NCI-H748 (cell line): ENCODE measurements at regions not wholly inside any gene's neighbourhood (a gene's known extent, or its start where the extent isn't known, plus 50 kb on each side); places are given as distances from the start of the nearest gene placed in this dataset.

ENCODE experiments used
- DNase-seq: peaks from one replicate; lab custom pipeline; 2025; ENCODE audit not compliant: unreplicated experiment; lab: John Stamatoyannopoulos, UW

GRCh38 chrX:21056622-21057021, 317.6 kb upstream of the CNKSR2 start:
- DNase-seq: no peak

- DNase-seq: no peak
These were observed 327.2 kb upstream of the CNKSR2 start for GRCh38 chrX:21047034-21047455.

- DNase-seq: no peak
These were observed 359.9 kb upstream of the CNKSR2 start for GRCh38 chrX:21014326-21014725.

- DNase-seq: no peak
These were observed 369.4 kb upstream of the CNKSR2 start for GRCh38 chrX:21004835-21005234.

- no peak for DNase-seq
These were observed 378.4 kb upstream of the CNKSR2 start for GRCh38 chrX:20995829-20996228.

- DNase-seq: no peak
These were observed 384.9 kb upstream of the CNKSR2 start for GRCh38 chrX:20989361-20989760.

GRCh38 chrX:20988804-20989203, 385.4 kb upstream of the CNKSR2 start:
- no peak for DNase-seq

- DNase-seq: no peak
These were observed 386.1 kb upstream of the CNKSR2 start for GRCh38 chrX:20988118-20988517.

GRCh38 chrX:20980426-20980825, 393.8 kb upstream of the CNKSR2 start:
- DNase-seq: no peak

- no peak for DNase-seq
These were observed 399.9 kb upstream of the CNKSR2 start for GRCh38 chrX:20974326-20974725.

- DNase-seq: no peak
These were observed 401.2 kb upstream of the CNKSR2 start for GRCh38 chrX:20973038-20973437.

- DNase-seq: no peak
These were observed 403.0 kb upstream of the CNKSR2 start for GRCh38 chrX:20971250-20971649.

GRCh38 chrX:20969565-20969964, 404.7 kb upstream of the CNKSR2 start:
- DNase-seq: no peak

GRCh38 chrX:20968996-20969395, 405.2 kb upstream of the CNKSR2 start:
- no peak for DNase-seq

- DNase-seq: peak; percentile 91
These were observed 406.5 kb upstream of the CNKSR2 start for GRCh38 chrX:20967725-20968124.

- peak; percentile 84 for DNase-seq
These were observed 408.8 kb upstream of the CNKSR2 start for GRCh38 chrX:20965270-20966044.

GRCh38 chrX:20954014-20954413, 420.2 kb upstream of the CNKSR2 start:
- DNase-seq: no peak

- DNase-seq: no peak
These were observed 422.0 kb upstream of the CNKSR2 start for GRCh38 chrX:20952180-20952579.

GRCh38 chrX:20951016-20951810, 423.0 kb upstream of the CNKSR2 start:
- no peak for DNase-seq

- DNase-seq: no peak
These were observed 426.8 kb upstream of the CNKSR2 start for GRCh38 chrX:20947411-20947912.

GRCh38 chrX:20913760-20914159, 460.5 kb upstream of the CNKSR2 start:
- no peak for DNase-seq

- DNase-seq: no peak
These were observed 467.6 kb upstream of the CNKSR2 start for GRCh38 chrX:20906571-20906970.
